Activated CD4-positive, alpha-beta T cell treated with anti-CD3 and anti-CD28 coated beads for 36 hours (primary cell): ENCODE measurements at regions not wholly inside any gene's neighbourhood (a gene's known extent, or its start where the extent isn't known, plus 50 kb on each side); places are given as distances from the start of the nearest gene placed in this dataset.

Experiments used
- ATAC-seq: fragments of 200-7000 bp; cut with Tn5 transposase; one replicate; pipeline ENCODE4 v1.10.0; 2021; ENCODE audit warnings: mild to moderate bottlenecking, moderate library complexity
- CTCF ChIA-PET: fragments of 350-600 bp; sonication (Branson Sonifier 250); formaldehyde crosslinking; loops from one replicate; lab custom pipeline; 2021; ENCODE audit warnings: antibody characterized with exemption; lab: Charles Lee
- POLR2A ChIA-PET: fragments of 350-600 bp; sonication (Branson Sonifier 250); formaldehyde crosslinking; loops from one replicate; lab custom pipeline; 2021; ENCODE audit warnings: antibody characterized with exemption, inconsistent platforms; lab: Charles Lee
- DNase-seq: peaks from one replicate; pipeline ENCODE4 v3.0.0-alpha.2; 2020
- H3K27ac Mint-ChIP-seq: one replicate; pipeline ENCODE4 v1.8.0; 2021; ENCODE audit warnings: mixed read lengths
- H3K27me3 Mint-ChIP-seq: one replicate; pipeline ENCODE4 v1.8.0; 2021; ENCODE audit warnings: mixed read lengths
- H3K36me3 Mint-ChIP-seq: one replicate; pipeline ENCODE4 v1.8.0; 2021; ENCODE audit warnings: low read depth, mixed read lengths
- H3K4me1 Mint-ChIP-seq: one replicate; pipeline ENCODE4 v1.8.0; 2021; ENCODE audit warnings: mixed read lengths
- H3K4me3 Mint-ChIP-seq: one replicate; pipeline ENCODE4 v1.8.0; 2021; ENCODE audit warnings: mild to moderate bottlenecking, moderate library complexity, mixed read lengths
- H3K9me3 Mint-ChIP-seq: one replicate; pipeline ENCODE4 v1.8.0; 2021; ENCODE audit warnings: low read depth, mixed read lengths
- intact Hi-C, 2 experiments: fragments of 100-400 bp; cut with DNase I in 1 of 2; cut with micrococcal nuclease in 1 of 2; formaldehyde crosslinking; loops; one replicate each; pipeline versions ENCODE4 v1.14.2 to v1.15.1; 2022 to 2024; cut with DNase I, micrococcal nuclease

GRCh38 chr4:23324021-23324690 lies 565.7 kb downstream of the PPARGC1A start:
- no peak for ATAC-seq
- intact Hi-C loops: no loop called here

GRCh38 chr4:23323436-23323835 lies 566.4 kb downstream of the PPARGC1A start:
- H3K27ac Mint-ChIP-seq: no peak overlapping the region
- no peaks in the 10 kb centered on the region for H3K27me3 Mint-ChIP-seq
- CTCF ChIA-PET: no interaction called here
- no peak overlapping the region for H3K4me3 Mint-ChIP-seq
- intact Hi-C loops: no loop called here
- no peaks in the 10 kb centered on the region for H3K36me3 Mint-ChIP-seq
- ATAC-seq (no peak), DNase-seq (no peak)
- POLR2A ChIA-PET: no interaction called here
- peaks cover 9% of the 10 kb centered on the region for H3K4me1 Mint-ChIP-seq
- H3K9me3 Mint-ChIP-seq: no peaks in the 10 kb centered on the region

More at GRCh38 chr4:23324021-23324690, 565.7 kb downstream of the PPARGC1A start:
- no peaks in the 10 kb centered on the region for H3K27me3 Mint-ChIP-seq
- H3K4me3 Mint-ChIP-seq: no peak overlapping the region
- POLR2A ChIA-PET: no interaction called here
- H3K36me3 Mint-ChIP-seq: no peaks in the 10 kb centered on the region
- no peak for DNase-seq
- no peak overlapping the region for H3K27ac Mint-ChIP-seq
- CTCF ChIA-PET: no interaction called here
- peaks cover 9% of the 10 kb centered on the region for H3K4me1 Mint-ChIP-seq
- no peaks in the 10 kb centered on the region for H3K9me3 Mint-ChIP-seq

GRCh38 chr4:23322732-23323131 lies 567.1 kb downstream of the PPARGC1A start:
- H3K27ac Mint-ChIP-seq: no peak overlapping the region
- CTCF ChIA-PET: no interaction called here
- H3K4me3 Mint-ChIP-seq: no peak overlapping the region
- no peaks in the 10 kb centered on the region for H3K27me3 Mint-ChIP-seq
- intact Hi-C loops: no loop called here
- H3K9me3 Mint-ChIP-seq: no peaks in the 10 kb centered on the region
- DNase-seq (no peak), ATAC-seq (no peak)
- no peaks in the 10 kb centered on the region for H3K36me3 Mint-ChIP-seq
- peaks cover 9% of the 10 kb centered on the region for H3K4me1 Mint-ChIP-seq
- POLR2A ChIA-PET: no interaction called here

GRCh38 chr4:23320931-23321587 lies 568.8 kb downstream of the PPARGC1A start:
- CTCF ChIA-PET: no interaction called here
- no peak overlapping the region for H3K4me3 Mint-ChIP-seq
- H3K36me3 Mint-ChIP-seq: no peaks in the 10 kb centered on the region
- ATAC-seq (no peak), DNase-seq (no peak)
- no peak overlapping the region for H3K27ac Mint-ChIP-seq
- peaks cover 9% of the 10 kb centered on the region for H3K4me1 Mint-ChIP-seq
- H3K9me3 Mint-ChIP-seq: no peaks in the 10 kb centered on the region
- POLR2A ChIA-PET: interaction anchor here (0.6 kb wide), 1 partner anchor 16 kb away, joined by 3 read pairs; no protein-coding TSS in a partner anchor
- intact Hi-C loops: loop anchor here in 1 of 2 experiments (1.0 kb wide), 1 partner anchor 127 kb away; no protein-coding TSS in a partner anchor
- no peaks in the 10 kb centered on the region for H3K27me3 Mint-ChIP-seq

GRCh38 chr4:23312686-23313085 lies 577.2 kb downstream of the PPARGC1A start:
- DNase-seq: no peak
- no peaks in the 10 kb centered on the region for H3K9me3 Mint-ChIP-seq
- no peaks in the 10 kb centered on the region for H3K4me1 Mint-ChIP-seq
- H3K27me3 Mint-ChIP-seq: no peaks in the 10 kb centered on the region
- POLR2A ChIA-PET: no interaction called here
- H3K36me3 Mint-ChIP-seq: no peaks in the 10 kb centered on the region
- no peak overlapping the region for H3K4me3 Mint-ChIP-seq
- CTCF ChIA-PET: interaction anchor here (1.0 kb wide), 1 partner anchor 11 kb away, joined by 3 read pairs; no protein-coding TSS in a partner anchor
- no peak for ATAC-seq
- intact Hi-C loops: no loop called here
- H3K27ac Mint-ChIP-seq: no peak overlapping the region

GRCh38 chr4:23311983-23312382 lies 577.9 kb downstream of the PPARGC1A start:
- DNase-seq (no peak), ATAC-seq (no peak)
- Mint-ChIP-seq H3K9me3 (no peaks in the 10 kb centered on the region), H3K36me3 (no peaks in the 10 kb centered on the region), H3K4me1 (no peaks in the 10 kb centered on the region), H3K27ac (no peak overlapping the region), H3K27me3 (no peaks in the 10 kb centered on the region), H3K4me3 (no peak overlapping the region)
- ChIA-PET POLR2A (no interaction called here), CTCF (no interaction called here)
- intact Hi-C loops: no loop called here

GRCh38 chr4:23305026-23305425 lies 584.8 kb downstream of the PPARGC1A start:
- Mint-ChIP-seq H3K36me3 (no peaks in the 10 kb centered on the region), H3K27me3 (no peaks in the 10 kb centered on the region), H3K27ac (no peak overlapping the region), H3K4me1 (peaks cover 6% of the 10 kb centered on the region), H3K4me3 (no peak overlapping the region), H3K9me3 (no peaks in the 10 kb centered on the region)
- intact Hi-C loops: no loop called here
- POLR2A ChIA-PET: interaction anchor here (0.6 kb wide), 1 partner anchor 16 kb away, joined by 3 read pairs; no protein-coding TSS in a partner anchor
- ATAC-seq (no peak), DNase-seq (no peak)
- CTCF ChIA-PET: interaction anchor here (0.6 to 0.7 kb wide), 2 partner anchors 115 to 134 kb away, joined by 3 to 4 read pairs; no protein-coding TSS in a partner anchor

- DNase-seq (no peak), ATAC-seq (no peak)
- intact Hi-C loops: no loop called here
- Mint-ChIP-seq H3K27me3 (no peaks in the 10 kb centered on the region), H3K27ac (no peak overlapping the region), H3K36me3 (no peaks in the 10 kb centered on the region), H3K4me1 (peaks cover 6% of the 10 kb centered on the region), H3K4me3 (no peak overlapping the region), H3K9me3 (no peaks in the 10 kb centered on the region)
- ChIA-PET POLR2A (no interaction called here), CTCF (interaction anchor here (0.8 kb wide), 1 partner anchor 8 kb away, joined by 3 read pairs; no protein-coding TSS in a partner anchor)
These were observed 591.5 kb downstream of the PPARGC1A start for GRCh38 chr4:23298371-23298770.

- Mint-ChIP-seq H3K27ac (no peak overlapping the region), H3K36me3 (no peaks in the 10 kb centered on the region), H3K27me3 (no peaks in the 10 kb centered on the region), H3K4me1 (peaks cover 2% of the 10 kb centered on the region), H3K4me3 (no peak overlapping the region), H3K9me3 (no peaks in the 10 kb centered on the region)
- ATAC-seq: no peak
- ChIA-PET CTCF (no interaction called here), POLR2A (no interaction called here)
- DNase-seq: no peak
- intact Hi-C loops: no loop called here
These were observed 592.5 kb downstream of the PPARGC1A start for GRCh38 chr4:23297327-23297726.

GRCh38 chr4:23291139-23291538 lies 598.4 kb downstream of the GBA3 start:
- CTCF ChIA-PET: no interaction called here
- intact Hi-C loops: no loop called here
- no peak for ATAC-seq

GRCh38 chr4:23290656-23291055 lies 597.9 kb downstream of the GBA3 start:
- Mint-ChIP-seq H3K27ac (no peak overlapping the region), H3K27me3 (no peaks in the 10 kb centered on the region), H3K9me3 (no peaks in the 10 kb centered on the region), H3K4me3 (no peak overlapping the region), H3K36me3 (no peaks in the 10 kb centered on the region), H3K4me1 (peaks cover 5% of the 10 kb centered on the region)
- ATAC-seq (peak; percentile 12), DNase-seq (no peak)
- intact Hi-C loops: no loop called here
- CTCF ChIA-PET: no interaction called here
- POLR2A ChIA-PET: no interaction called here

More at GRCh38 chr4:23291139-23291538, 598.4 kb downstream of the GBA3 start:
- Mint-ChIP-seq H3K9me3 (no peaks in the 10 kb centered on the region), H3K4me1 (peaks cover 5% of the 10 kb centered on the region), H3K36me3 (no peaks in the 10 kb centered on the region), H3K27me3 (no peaks in the 10 kb centered on the region), H3K27ac (no peak overlapping the region), H3K4me3 (no peak overlapping the region)
- no peak for DNase-seq
- POLR2A ChIA-PET: no interaction called here
